SK-N-SH treated with all-trans-retinoic acid at 6 μM for 48 hours (cell line): ENCODE measurements at regions not wholly inside any gene's neighbourhood (a gene's known extent, or its start where the extent isn't known, plus 50 kb on each side); places are given as distances from the start of the nearest gene placed in this dataset.

ENCODE experiments used
- ESRRG ChIP-seq: fragments of 250-450 bp; sonication (Bioruptor Pico); IDR thresholded peaks from 2 replicates; pipeline ENCODE4 v1.6.1; 2021; ENCODE audit warnings: mild to moderate bottlenecking
- GLIS3 ChIP-seq: fragments of 250-450 bp; sonication (Bioruptor Pico); IDR thresholded peaks from 2 replicates; pipeline ENCODE4 v1.5.0; 2020; ENCODE audit warnings: mild to moderate bottlenecking, moderate library complexity
- ISL1 ChIP-seq: fragments of 250-450 bp; sonication (Bioruptor Pico); IDR thresholded peaks from 2 replicates; pipeline ENCODE4 v2.1.2; 2022; ENCODE audit warnings: mild to moderate bottlenecking, moderate library complexity
- OSR1 ChIP-seq: fragments of 250-450 bp; sonication (Bioruptor Pico); IDR thresholded peaks from 2 replicates; pipeline ENCODE4 v1.8.0; 2022; ENCODE audit warnings: moderate library complexity, mild to moderate bottlenecking, inconsistent platforms
- PPARA ChIP-seq: fragments of 250-450 bp; sonication (Bioruptor Pico); IDR thresholded peaks from 2 replicates; pipeline ENCODE4 v1.5.0; 2020; ENCODE audit warnings: mild to moderate bottlenecking, borderline replicate concordance
- RARB ChIP-seq: fragments of 250-450 bp; sonication (Bioruptor Pico); IDR thresholded peaks from 2 replicates; pipeline ENCODE4 v1.8.0; 2021; ENCODE audit warnings: mild to moderate bottlenecking, moderate library complexity
- TOX ChIP-seq: fragments of 250-450 bp; sonication (Bioruptor Pico); IDR thresholded peaks from 2 replicates; pipeline ENCODE4 v1.8.0; 2021; ENCODE audit warnings: mild to moderate bottlenecking, moderate library complexity, borderline replicate concordance
- ZFP30 ChIP-seq: fragments of 450-650 bp; formaldehyde crosslinking; IDR thresholded peaks from 2 replicates; pipeline ENCODE4 v1.5.0; 2022; ENCODE audit warnings: mild to moderate bottlenecking, moderate library complexity
- ZNF565 ChIP-seq: fragments of 450-650 bp; formaldehyde crosslinking; conservative IDR thresholded peaks from 2 replicates; pipeline ENCODE4 v1.5.0; 2020; ENCODE audit warnings: low read depth, mild to moderate bottlenecking, moderate library complexity
- ZNF70 ChIP-seq: fragments of 450-650 bp; formaldehyde crosslinking; IDR thresholded peaks from 2 replicates; pipeline ENCODE4 v1.5.0; 2020; ENCODE audit warnings: mild to moderate bottlenecking, moderate library complexity
- TF ChIP-seq, protein P1 (sequence below): fragments of 250-450 bp; sonication (Bioruptor Pico); IDR thresholded peaks from 2 replicates; pipeline ENCODE4 v1.5.1; 2021; ENCODE audit warnings: mild to moderate bottlenecking, moderate library complexity

GRCh38 chr20:40056171-40056570 is 632.9 kb downstream of the MAFB start:
- no peak for TF ChIP-seq ZFP30 (CRISPR knock-in tag)
- no peak for TF ChIP-seq TOX (CRISPR knock-in tag)
- TF ChIP-seq, protein P1, sequence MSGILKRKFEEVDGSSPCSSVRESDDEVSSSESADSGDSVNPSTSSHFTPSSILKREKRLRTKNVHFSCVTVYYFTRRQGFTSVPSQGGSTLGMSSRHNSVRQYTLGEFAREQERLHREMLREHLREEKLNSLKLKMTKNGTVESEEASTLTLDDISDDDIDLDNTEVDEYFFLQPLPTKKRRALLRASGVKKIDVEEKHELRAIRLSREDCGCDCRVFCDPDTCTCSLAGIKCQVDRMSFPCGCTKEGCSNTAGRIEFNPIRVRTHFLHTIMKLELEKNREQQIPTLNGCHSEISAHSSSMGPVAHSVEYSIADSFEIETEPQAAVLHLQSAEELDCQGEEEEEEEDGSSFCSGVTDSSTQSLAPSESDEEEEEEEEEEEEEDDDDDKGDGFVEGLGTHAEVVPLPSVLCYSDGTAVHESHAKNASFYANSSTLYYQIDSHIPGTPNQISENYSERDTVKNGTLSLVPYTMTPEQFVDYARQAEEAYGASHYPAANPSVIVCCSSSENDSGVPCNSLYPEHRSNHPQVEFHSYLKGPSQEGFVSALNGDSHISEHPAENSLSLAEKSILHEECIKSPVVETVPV (CRISPR knock-in tag): no peak
- TF ChIP-seq ISL1 (CRISPR knock-in tag): no peak
- TF ChIP-seq ZNF70: no peak
- TF ChIP-seq GLIS3 (CRISPR knock-in tag): no peak
- no peak for TF ChIP-seq RARB
- no peak for TF ChIP-seq ESRRG
- TF ChIP-seq ZNF565: no peak
- no peak for TF ChIP-seq PPARA (CRISPR knock-in tag)
- no peak for TF ChIP-seq OSR1 (CRISPR knock-in tag)
